WTC11 (cell line): ENCODE measurements at regions not wholly inside any gene's neighbourhood (a gene's known extent, or its start where the extent isn't known, plus 50 kb on each side); places are given as distances from the start of the nearest gene placed in this dataset.

Experiments
- ATAC-seq: fragments of 200-7000 bp; cut with Tn5 transposase; 2 replicates; pipeline ENCODE4 v1.10.0; 2021; ENCODE audit warnings: mild to moderate bottlenecking, moderate library complexity
- CTCF ChIA-PET: fragments of 300-600 bp; sonication (Branson Sonifier 250); formaldehyde crosslinking; loops from one replicate; lab custom pipeline; 2021; ENCODE audit warnings: antibody characterized with exemption; lab: Charles Lee
- POLR2A ChIA-PET: fragments of 350-600 bp; sonication (Branson Sonifier 250); formaldehyde crosslinking; loops from one replicate; lab custom pipeline; 2021; ENCODE audit warnings: antibody characterized with exemption; lab: Charles Lee
- DNase-seq: peaks from one replicate; pipeline ENCODE4 v3.0.0; 2021; ENCODE audit warnings: low spot score
- H3K27ac Mint-ChIP-seq: 2 replicates; pipeline ENCODE4 v1.8.0; 2021; ENCODE audit warnings: mixed read lengths
- H3K27me3 Mint-ChIP-seq: 2 replicates; pipeline ENCODE4 v1.8.0; 2021; ENCODE audit warnings: low read depth, mild to moderate bottlenecking, moderate library complexity, mixed read lengths
- H3K36me3 Mint-ChIP-seq: 2 replicates; pipeline ENCODE4 v1.8.0; 2021; ENCODE audit warnings: mixed read lengths
- H3K4me1 Mint-ChIP-seq: 2 replicates; pipeline ENCODE4 v1.8.0; 2022; ENCODE audit warnings: mixed read lengths
- H3K4me3 Mint-ChIP-seq: 2 replicates; pipeline ENCODE4 v1.8.0; 2021; ENCODE audit warnings: mild to moderate bottlenecking, moderate library complexity, mixed read lengths
- H3K9me3 Mint-ChIP-seq: 2 replicates; pipeline ENCODE4 v1.8.0; 2021; ENCODE audit warnings: mixed read lengths
- ATF1 ChIP-seq: sonication (generic); formaldehyde crosslinking; IDR thresholded peaks from 2 replicates; pipeline ENCODE4 v1.8.1; 2023; ENCODE audit warnings: mild to moderate bottlenecking, moderate library complexity, missing genetic modification reagents
- ATF6 ChIP-seq: sonication (generic); formaldehyde crosslinking; IDR thresholded peaks from 2 replicates; pipeline ENCODE4 v1.8.1; 2023; ENCODE audit warnings: mild to moderate bottlenecking, missing genetic modification reagents
- CBFB ChIP-seq: sonication (generic); formaldehyde crosslinking; IDR thresholded peaks from 2 replicates; pipeline ENCODE4 v1.8.1; 2022; ENCODE audit warnings: mild to moderate bottlenecking, low read depth, missing genetic modification reagents
- CREM ChIP-seq: sonication (generic); formaldehyde crosslinking; IDR thresholded peaks from 2 replicates; pipeline ENCODE4 v1.8.1; 2022; ENCODE audit warnings: mild to moderate bottlenecking, missing genetic modification reagents, moderate library complexity
- ESRRA ChIP-seq: sonication (generic); formaldehyde crosslinking; IDR thresholded peaks from 2 replicates; pipeline ENCODE4 v1.8.1; 2022; ENCODE audit warnings: mild to moderate bottlenecking, missing genetic modification reagents, borderline replicate concordance
- FOXP1 ChIP-seq: sonication (generic); formaldehyde crosslinking; IDR thresholded peaks from 2 replicates; pipeline ENCODE4 v1.8.0; 2022; ENCODE audit warnings: missing genetic modification reagents, mild to moderate bottlenecking, moderate library complexity, borderline replicate concordance
- FOXP4 ChIP-seq: sonication (generic); formaldehyde crosslinking; IDR thresholded peaks from 2 replicates; pipeline ENCODE4 v1.8.0; 2022; ENCODE audit warnings: mild to moderate bottlenecking, missing genetic modification reagents
- IRF1 ChIP-seq: sonication (generic); formaldehyde crosslinking; IDR thresholded peaks from 2 replicates; pipeline ENCODE4 v1.8.0; 2023; ENCODE audit warnings: missing genetic modification reagents
- MYBL2 ChIP-seq: sonication (generic); formaldehyde crosslinking; IDR thresholded peaks from 2 replicates; pipeline ENCODE4 v1.8.1; 2023; ENCODE audit warnings: mild to moderate bottlenecking, moderate library complexity, missing genetic modification reagents
- NFATC4 ChIP-seq: fragments of 250-450 bp; sonication (Bioruptor Pico); IDR thresholded peaks from 2 replicates; pipeline ENCODE4 v1.9.0; 2021; ENCODE audit warnings: mild to moderate bottlenecking
- NR1H2 ChIP-seq: sonication (generic); formaldehyde crosslinking; IDR thresholded peaks from 2 replicates; pipeline ENCODE4 v1.9.0; 2021; ENCODE audit warnings: mild to moderate bottlenecking, moderate library complexity, missing genetic modification reagents
- OVOL2 ChIP-seq: fragments of 250-450 bp; sonication (Bioruptor Pico); IDR thresholded peaks from 2 replicates; pipeline ENCODE4 v1.9.0; 2021; ENCODE audit warnings: mild to moderate bottlenecking, borderline replicate concordance
- SOX15 ChIP-seq: fragments of 250-450 bp; sonication (Bioruptor Pico); IDR thresholded peaks from 2 replicates; pipeline ENCODE4 v1.9.0; 2021; ENCODE audit warnings: mild to moderate bottlenecking
- TEAD4 ChIP-seq: sonication (generic); formaldehyde crosslinking; IDR thresholded peaks from 2 replicates; pipeline ENCODE4 v1.8.0; 2022; ENCODE audit warnings: mild to moderate bottlenecking, missing genetic modification reagents
- ZBTB43 ChIP-seq: sonication (generic); formaldehyde crosslinking; IDR thresholded peaks from 2 replicates; pipeline ENCODE4 v1.8.1; 2023; ENCODE audit warnings: mild to moderate bottlenecking, missing genetic modification reagents
- ZMAT4 ChIP-seq: fragments of 250-450 bp; sonication (Bioruptor Pico); IDR thresholded peaks from 2 replicates; pipeline ENCODE4 v1.9.0; 2021; ENCODE audit warnings: mild to moderate bottlenecking
- ZNF396 ChIP-seq: fragments of 250-450 bp; sonication (Bioruptor Pico); IDR thresholded peaks from 2 replicates; pipeline ENCODE4 v1.8.0; 2021; ENCODE audit warnings: mild to moderate bottlenecking, moderate library complexity, borderline replicate concordance
- ZNF416 ChIP-seq: fragments of 250-450 bp; sonication (Bioruptor Pico); IDR thresholded peaks from 2 replicates; pipeline ENCODE4 v1.9.0; 2021; ENCODE audit warnings: mild to moderate bottlenecking, inconsistent platforms
- ZNF425 ChIP-seq: fragments of 250-450 bp; sonication (Bioruptor Pico); conservative IDR thresholded peaks from 2 replicates; pipeline ENCODE4 v1.9.0; 2021; ENCODE audit warnings: mild to moderate bottlenecking
- ZNF512 ChIP-seq: sonication (generic); formaldehyde crosslinking; IDR thresholded peaks from 2 replicates; pipeline ENCODE4 v1.8.1; 2022; ENCODE audit warnings: missing genetic modification reagents, borderline replicate concordance
- ZNF671 ChIP-seq: fragments of 250-450 bp; sonication (Bioruptor Pico); IDR thresholded peaks from 2 replicates; pipeline ENCODE4 v1.8.0; 2021; ENCODE audit warnings: mild to moderate bottlenecking
- ZSCAN18 ChIP-seq: fragments of 250-450 bp; sonication (Bioruptor Pico); IDR thresholded peaks from 2 replicates; pipeline ENCODE4 v2.1.2; 2022; ENCODE audit warnings: mild to moderate bottlenecking, moderate library complexity

GRCh38 chr18:41734917-41735316 lies 220.1 kb upstream of the PIK3C3 start:
- no peak overlapping the region for H3K27ac Mint-ChIP-seq
- H3K36me3 Mint-ChIP-seq = no peaks in the 10 kb centered on the region
- no peaks in the 10 kb centered on the region for H3K27me3 Mint-ChIP-seq
- no peak for ATAC-seq
- no peak for DNase-seq
- TF ChIP-seq NFATC4 (no peak), ATF6 (no peak)
- no peak overlapping the region for H3K4me3 Mint-ChIP-seq
- H3K9me3 Mint-ChIP-seq = no peaks in the 10 kb centered on the region
- CTCF ChIA-PET = no interaction called here
- POLR2A ChIA-PET = no interaction called here
- H3K4me1 Mint-ChIP-seq = no peaks in the 10 kb centered on the region

GRCh38 chr18:41732356-41732755 lies 222.7 kb upstream of the PIK3C3 start:
- Mint-ChIP-seq H3K9me3 (no peaks in the 10 kb centered on the region), H3K27me3 (no peaks in the 10 kb centered on the region), H3K36me3 (no peaks in the 10 kb centered on the region), H3K4me1 (no peaks in the 10 kb centered on the region), H3K4me3 (no peak overlapping the region), H3K27ac (no peak overlapping the region)
- ChIA-PET POLR2A (no interaction called here), CTCF (no interaction called here)
- TF ChIP-seq FOXP1 (CRISPR knock-in tag) (no peak), OVOL2 (no peak), ZNF671 (CRISPR knock-in tag) (no peak), FOXP4 (CRISPR knock-in tag) (no peak), ESRRA (CRISPR knock-in tag) (no peak), SOX15 (CRISPR knock-in tag) (no peak), IRF1 (CRISPR knock-in tag) (no peak), ZNF425 (CRISPR knock-in tag) (no peak)
- DNase-seq = no peak
- ATAC-seq = no peak

- H3K36me3 Mint-ChIP-seq = no peaks in the 10 kb centered on the region
- no peak overlapping the region for H3K27ac Mint-ChIP-seq
- no peaks in the 10 kb centered on the region for H3K27me3 Mint-ChIP-seq
- H3K4me1 Mint-ChIP-seq = no peaks in the 10 kb centered on the region
- H3K9me3 Mint-ChIP-seq = no peaks in the 10 kb centered on the region
- DNase-seq (no peak), ATAC-seq (no peak)
- POLR2A ChIA-PET = no interaction called here
- CTCF ChIA-PET = no interaction called here
- no peak overlapping the region for H3K4me3 Mint-ChIP-seq
- TF ChIP-seq ZMAT4 (CRISPR knock-in tag) (no peak), TEAD4 (CRISPR knock-in tag) (no peak), ZNF396 (CRISPR knock-in tag) (no peak), CBFB (no peak), NR1H2 (CRISPR knock-in tag) (no peak), ZNF512 (no peak), ZNF416 (CRISPR knock-in tag) (no peak), ZSCAN18 (CRISPR knock-in tag) (no peak), ATF1 (CRISPR knock-in tag) (no peak), MYBL2 (no peak), ZNF671 (CRISPR knock-in tag) (no peak), ZBTB43 (CRISPR knock-in tag) (no peak), CREM (CRISPR knock-in tag) (no peak)
These were observed 223.2 kb upstream of the PIK3C3 start for GRCh38 chr18:41731884-41732283.
